ENCODE measurements at regions not wholly inside any gene's neighbourhood (a gene's known extent, or its start where the extent isn't known, plus 50 kb on each side); places are given as distances from the start of the nearest gene placed in this dataset.

GRCh38 chr1:60977661-60978060, 104.7 kb upstream of the NFIA start:
- H4K5ac ChIP-seq (ENCODE audit: insufficient read length, low read depth, low read length): no peak overlapping the region
- H3K9me3 ChIP-seq (ENCODE audit: control insufficient read depth, low read depth, low read length): no peaks in the 10 kb centered on the region
- Mint-ChIP-seq H3K4me3 (no peak overlapping the region), H3K36me3 (ENCODE audit: insufficient read depth in 1 of 3, low read depth in 3 of 3) (no peaks in the 10 kb centered on the region), H3K27me3 (ENCODE audit: low read depth) (peaks cover 9% of the 10 kb centered on the region), H3K4me1 (peaks cover 21 to 22% of the 10 kb centered on the region in 2 experiments), H3K9me3 (no peaks in the 10 kb centered on the region), H3K27ac (no peak overlapping the region)
- no peak overlapping the region for H3K23ac ChIP-seq (ENCODE audit: insufficient read length, low read depth, low read length)
- H3K4me2 ChIP-seq (ENCODE audit: insufficient read depth, insufficient read length, low read length): no peak overlapping the region
- no peak overlapping the region for H2AK5ac ChIP-seq (ENCODE audit: insufficient read length, low read length)
- H3T11ph ChIP-seq (ENCODE audit: low read length): no peak overlapping the region
- no peaks in the 10 kb centered on the region; the same call in 1 of the 2 replicates for H3K4me1 ChIP-seq (ENCODE audit: insufficient read depth, low read length)
- no peak overlapping the region for H3K9ac ChIP-seq (ENCODE audit: extremely low read depth, insufficient read length, low read length)
- H3K18ac ChIP-seq (ENCODE audit: insufficient read length, low read depth, low read length): no peak overlapping the region
- H3K56ac ChIP-seq (ENCODE audit: insufficient read length, low read depth, low read length): no peak overlapping the region
- no peak overlapping the region for H4K91ac ChIP-seq (ENCODE audit: insufficient read length, low read depth, low read length)
- H3K27ac ChIP-seq (ENCODE audit: insufficient read length, low read depth, low read length): no peak overlapping the region
- no peak overlapping the region for H3K14ac ChIP-seq (ENCODE audit: insufficient read depth, low read length)
- H2BK5ac ChIP-seq (ENCODE audit: insufficient read length, low read length): no peak overlapping the region
- no peak overlapping the region for H4K8ac ChIP-seq (replicated peaks; ENCODE audit: insufficient read length, low read depth, low read length)
- TF ChIP-seq CTCF (conservative IDR thresholded peaks at IDR 0.05): no peak
- no peak overlapping the region for H2BK120ac ChIP-seq (ENCODE audit: low read depth, low read length, poor library complexity, severe bottlenecking)
- no peak for DNase-seq
- H3K79me2 ChIP-seq (ENCODE audit: insufficient read depth, low read length): no peaks in the 10 kb centered on the region
- H2AFZ ChIP-seq (ENCODE audit: low read length): no peak overlapping the region
- H3K79me1 ChIP-seq (ENCODE audit: insufficient read depth, low read depth, low read length, poor library complexity, severe bottlenecking): no peaks in the 10 kb centered on the region
- H2BK15ac ChIP-seq (ENCODE audit: low read depth, low read length): no peak overlapping the region
- no peak overlapping the region for H2BK12ac ChIP-seq (ENCODE audit: insufficient read length, low read depth, low read length)
- H3K4ac ChIP-seq (ENCODE audit: low read depth, low read length): no peak overlapping the region
- H2BK20ac ChIP-seq (ENCODE audit: low read depth, low read length, poor library complexity, severe bottlenecking): no peak overlapping the region
- H3K27me3 ChIP-seq (ENCODE audit: insufficient read depth, low read length): no peaks in the 10 kb centered on the region
- no peaks in the 10 kb centered on the region for H3K23me2 ChIP-seq (ENCODE audit: insufficient read length, low read depth, low read length, poor library complexity, severe bottlenecking)
- no peaks in the 10 kb centered on the region for H4K20me1 ChIP-seq (ENCODE audit: control insufficient read depth, insufficient read depth, insufficient read length)
